B cell (primary cell): ENCODE measurements at regions not wholly inside any gene's neighbourhood (a gene's known extent, or its start where the extent isn't known, plus 50 kb on each side); places are given as distances from the start of the nearest gene placed in this dataset.

ENCODE experiments used
- CTCF ChIP-seq: fragments of 200-600 bp; IDR thresholded peaks from one replicate; pipeline ENCODE4 v1.8.0; 2022; ENCODE audit warnings: antibody characterized with exemption, mild to moderate bottlenecking
- EZH2 ChIP-seq: IDR thresholded peaks from 2 replicates; pipeline ENCODE4 v1.6.1; 2012; ENCODE audit warnings: borderline replicate concordance, low read depth, mild to moderate bottlenecking, moderate library complexity, low read length; ENCODE audit not compliant: insufficient read depth, poor library complexity, severe bottlenecking

- TF ChIP-seq CTCF, result no peak
- no peak for TF ChIP-seq EZH2
These were observed 988.9 kb upstream of the FLRT2 start for GRCh38 chr14:84541018-84541417.
